ENCODE measurements at regions not wholly inside any gene's neighbourhood (a gene's known extent, or its start where the extent isn't known, plus 50 kb on each side); places are given as distances from the start of the nearest gene placed in this dataset.

DNA sequence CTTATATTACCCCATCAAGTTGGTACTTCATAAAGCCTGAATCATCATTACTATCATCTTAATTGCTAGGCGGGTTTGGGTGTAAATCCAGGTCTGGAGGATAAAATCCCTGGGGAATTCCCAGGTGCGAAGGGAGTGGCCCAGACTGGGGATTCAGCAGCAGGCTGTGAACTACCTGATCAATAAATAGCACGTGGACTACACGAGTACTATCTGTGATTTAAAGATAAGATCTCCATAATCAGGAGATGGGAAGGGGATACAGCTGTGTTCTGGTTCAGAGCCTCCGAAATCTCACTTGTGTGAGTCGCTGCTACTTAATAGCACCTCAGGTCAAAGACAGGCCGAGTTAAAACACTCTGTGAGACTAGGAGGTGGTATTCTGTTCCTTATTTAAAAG is 512.6 kb upstream of the ZFHX3 start:
- DNase-seq, result no peak

DNA sequence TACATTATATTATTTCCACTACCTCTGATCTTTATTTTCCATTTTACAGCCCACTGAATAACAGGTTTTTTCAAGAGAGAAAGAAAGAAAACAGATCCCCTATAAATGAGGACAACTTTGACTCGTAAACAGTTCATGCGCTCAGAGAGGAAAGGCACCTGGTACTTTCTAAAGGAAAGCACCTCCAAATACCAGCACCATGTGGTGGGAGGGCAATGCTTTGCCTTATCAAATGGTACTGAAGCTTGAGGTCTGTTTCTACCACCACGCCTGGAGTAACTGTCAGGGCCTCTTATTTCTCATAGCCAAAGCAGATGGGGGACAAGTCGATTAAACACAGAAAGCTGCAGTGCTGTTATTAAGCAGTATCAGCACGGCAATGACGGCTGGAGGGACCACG is 510.3 kb upstream of the ZFHX3 start:
- DNase-seq, result no peak

DNA sequence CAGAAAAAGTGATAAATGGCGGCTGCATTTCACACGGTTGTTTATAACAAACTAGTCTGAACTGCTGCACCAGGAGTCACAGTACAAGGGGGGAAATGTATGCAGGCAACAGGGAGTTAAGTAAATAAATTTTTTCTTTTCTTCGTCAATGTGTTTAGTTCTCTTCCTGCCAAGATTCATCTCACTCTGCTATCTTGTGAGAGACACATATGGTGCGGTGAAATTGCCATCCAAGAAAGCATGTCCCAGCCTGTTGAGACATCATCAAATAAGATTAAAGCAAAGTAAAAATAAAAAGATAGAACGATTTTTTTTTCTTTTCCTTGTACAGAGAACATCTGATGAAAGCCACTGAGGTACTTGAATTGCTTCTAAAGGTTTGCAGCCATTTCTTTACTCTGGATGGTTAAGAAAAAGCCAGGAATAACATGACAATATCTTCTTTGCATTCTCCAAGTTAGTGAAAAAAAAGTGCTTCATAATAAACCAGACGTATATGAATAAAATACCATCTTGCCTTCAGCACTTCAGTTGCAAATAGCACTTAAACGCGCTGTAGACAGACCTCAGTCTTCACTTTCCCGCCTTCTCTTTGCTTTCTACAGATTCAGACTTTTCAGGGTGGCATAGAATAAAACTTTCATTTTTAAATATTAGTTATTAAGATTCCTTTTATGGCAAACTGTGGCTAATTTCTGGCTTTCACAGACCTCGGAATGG is 506.2 kb upstream of the ZFHX3 start:
- no peak for DNase-seq

DNA sequence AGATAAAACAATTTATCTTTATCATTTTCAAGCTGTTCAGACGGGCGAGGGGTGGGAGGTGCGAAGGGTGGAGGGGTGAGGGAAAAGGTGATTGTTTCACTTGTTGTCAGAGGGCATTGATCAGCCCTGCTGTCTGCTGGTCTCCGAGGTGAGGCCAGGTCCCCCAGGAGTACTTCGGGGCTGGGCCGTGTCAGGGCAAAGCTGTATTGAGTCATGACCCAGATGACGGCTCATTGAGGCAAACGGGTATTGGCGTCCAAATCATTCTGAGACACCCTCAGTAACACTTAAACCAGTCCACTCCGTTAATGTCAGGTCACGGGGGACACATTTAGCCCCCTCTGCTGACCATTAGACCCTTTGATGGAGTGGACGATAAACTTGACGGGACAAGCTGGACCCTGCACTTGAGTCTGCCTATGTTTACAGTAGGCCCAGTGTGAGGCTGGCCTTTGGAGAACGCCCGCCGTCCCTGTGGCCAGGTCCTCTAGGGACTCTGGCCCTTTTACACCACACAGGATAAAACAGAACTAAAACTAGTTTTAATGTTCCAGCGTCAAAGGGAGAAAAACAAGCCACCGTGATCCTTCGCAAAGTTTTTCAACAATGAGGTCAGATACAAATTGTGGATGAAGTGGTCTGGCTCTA is 502.2 kb upstream of the ZFHX3 start:
- DNase-seq, result no peak

DNA sequence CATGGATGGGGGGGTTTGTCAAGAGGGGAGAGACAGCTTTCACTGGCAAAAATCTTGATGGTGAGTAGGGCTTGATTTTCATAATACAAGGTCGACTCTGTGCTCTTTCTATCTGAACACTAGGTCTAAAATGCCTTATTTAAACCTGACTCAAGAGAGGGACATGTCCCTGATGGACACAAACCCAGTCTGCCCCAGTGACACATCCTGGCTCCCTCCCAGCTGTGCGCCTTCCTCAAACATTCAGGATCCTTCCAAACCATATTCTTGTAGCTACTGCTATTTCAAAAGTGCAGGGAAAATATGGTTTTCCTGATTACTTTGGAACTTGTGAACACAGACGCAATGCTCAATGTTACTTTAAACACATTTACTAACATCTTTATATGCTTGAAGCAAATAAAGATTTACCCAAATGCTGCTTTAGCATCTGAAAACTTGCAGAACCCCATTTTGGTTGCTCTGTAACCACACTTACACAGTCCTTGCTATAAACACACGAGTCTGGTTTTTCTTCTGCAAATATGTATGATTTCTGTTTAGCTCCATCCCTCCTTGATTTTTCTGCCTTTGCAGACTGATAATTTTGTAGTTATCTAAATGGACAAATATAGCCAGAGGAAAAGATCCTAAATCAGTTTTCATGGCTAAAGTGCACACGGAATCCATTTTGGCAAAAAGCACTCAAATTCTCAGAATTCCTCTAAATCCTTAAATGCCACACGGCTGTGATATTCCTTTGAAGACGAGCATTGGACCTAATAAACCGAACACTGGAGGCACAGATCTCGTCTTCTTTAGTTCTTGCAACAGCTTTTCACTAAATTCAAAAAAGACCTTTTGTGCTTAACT is 499.9 kb upstream of the ZFHX3 start:
- DNase-seq, result no peak

DNA sequence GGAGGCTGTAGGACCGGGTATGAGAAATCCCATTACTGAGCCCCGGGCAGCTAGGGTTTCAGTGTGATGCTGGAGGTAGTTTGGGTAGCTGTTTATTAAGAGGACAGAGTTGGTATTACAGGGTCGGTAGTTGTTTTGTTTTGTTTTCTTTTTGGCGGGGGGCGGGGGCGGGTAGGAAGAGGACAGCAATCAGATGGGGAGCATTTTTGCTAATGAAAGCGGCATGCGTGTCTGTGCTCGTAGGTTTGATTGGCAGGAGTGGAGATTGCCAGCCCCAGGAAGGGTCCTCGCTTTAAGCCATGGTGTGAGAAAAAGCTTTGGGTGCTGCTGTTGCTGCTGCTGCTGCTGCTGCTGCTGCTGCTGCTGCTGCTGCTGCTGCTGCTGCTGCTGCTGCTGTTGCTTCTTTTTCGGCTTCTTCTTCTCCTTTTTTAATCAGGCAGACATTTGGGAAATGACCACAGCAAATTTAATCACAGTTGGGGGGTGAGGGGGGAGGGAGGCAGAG is 498.5 kb upstream of the ZFHX3 start:
- no peak for DNase-seq

DNA sequence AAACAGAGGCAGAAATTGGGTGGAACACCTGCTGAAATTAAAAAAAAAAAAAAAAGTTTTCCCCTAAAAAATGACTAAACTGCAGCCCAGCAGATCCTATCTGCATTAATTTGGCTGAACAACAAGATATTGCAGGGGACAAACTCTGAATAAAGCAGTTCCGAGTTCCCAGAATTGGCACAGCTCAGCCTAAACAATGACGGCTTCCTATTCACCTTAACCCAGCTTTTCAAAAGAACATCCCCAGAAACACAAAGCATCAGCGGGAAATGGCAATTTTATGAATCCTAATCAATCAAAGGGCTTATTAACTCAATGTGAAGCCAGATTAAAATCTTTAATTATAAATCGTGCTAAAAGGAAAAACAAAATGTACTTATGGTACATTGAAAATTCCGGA is 497.8 kb upstream of the ZFHX3 start:
- DNase-seq, result no peak

DNA sequence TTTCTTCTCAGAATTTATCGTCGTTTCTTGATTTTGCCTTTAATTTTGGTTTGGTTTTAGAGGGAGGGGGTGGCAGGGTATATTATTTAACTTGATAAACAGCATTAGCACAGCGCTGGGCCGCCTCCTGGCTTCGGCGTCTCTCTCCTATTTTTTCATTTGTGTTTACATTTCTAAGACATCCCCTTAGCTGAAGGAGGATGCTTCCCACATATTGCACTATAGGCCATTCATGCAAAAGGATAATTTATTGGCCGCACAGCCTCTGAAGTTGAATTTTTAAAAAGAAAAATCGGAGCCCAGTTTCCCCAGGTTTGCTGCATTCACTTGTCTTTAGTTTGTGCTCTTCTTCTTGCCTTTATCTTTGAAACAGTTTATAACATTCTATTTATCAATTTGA is 497.4 kb upstream of the ZFHX3 start:
- no peak for DNase-seq

DNA sequence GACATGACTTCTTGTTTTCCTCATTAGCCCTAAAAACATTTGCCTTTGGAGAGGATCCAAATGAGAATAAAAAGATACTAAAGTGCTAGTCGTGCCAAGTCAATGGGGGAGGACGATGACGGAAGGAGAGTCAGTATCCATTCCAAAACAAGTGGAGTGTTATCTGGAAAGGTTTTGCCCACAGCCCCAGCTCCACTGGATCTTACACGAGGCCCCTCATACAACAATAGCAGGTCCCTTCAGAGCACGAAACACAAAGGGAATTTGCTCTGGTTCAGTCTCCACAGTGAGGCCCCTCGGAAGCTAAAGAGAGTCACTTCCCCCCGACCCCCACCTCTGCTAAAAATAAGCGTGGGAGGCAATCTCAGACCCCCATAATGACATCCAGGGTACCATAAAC is 496.9 kb upstream of the ZFHX3 start:
- DNase-seq, result no peak

DNA sequence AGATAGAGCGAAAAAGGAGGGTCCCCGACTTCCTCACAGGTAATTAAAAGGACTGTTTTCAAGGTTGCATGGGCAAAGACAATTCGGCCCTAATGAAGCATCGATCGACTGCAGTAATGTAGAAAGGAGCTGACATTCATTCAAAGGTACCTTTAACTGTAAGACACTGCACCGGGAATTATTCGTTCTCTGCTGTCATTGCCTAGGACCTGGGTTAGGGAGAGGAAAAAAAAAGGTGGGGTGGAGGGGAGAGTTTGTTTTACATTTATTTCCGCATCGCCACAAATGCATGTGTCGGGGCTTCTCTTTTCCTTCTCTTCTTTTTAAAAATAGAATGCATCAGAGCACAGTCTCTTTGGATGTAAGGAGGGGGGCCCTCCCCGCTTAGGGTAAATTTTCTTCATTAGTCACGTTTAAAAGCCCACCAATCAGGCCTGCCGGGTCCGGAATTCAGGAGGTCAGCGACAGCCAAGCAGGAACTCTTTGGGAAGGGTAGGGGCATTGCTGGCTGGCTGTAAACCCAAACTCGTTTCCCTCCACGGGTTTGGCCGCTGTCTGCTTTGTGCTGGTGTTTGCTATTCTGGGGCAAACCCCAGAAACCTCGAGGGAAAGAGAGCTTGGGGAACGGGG is 496.2 kb upstream of the ZFHX3 start:
- no peak for DNase-seq

DNA sequence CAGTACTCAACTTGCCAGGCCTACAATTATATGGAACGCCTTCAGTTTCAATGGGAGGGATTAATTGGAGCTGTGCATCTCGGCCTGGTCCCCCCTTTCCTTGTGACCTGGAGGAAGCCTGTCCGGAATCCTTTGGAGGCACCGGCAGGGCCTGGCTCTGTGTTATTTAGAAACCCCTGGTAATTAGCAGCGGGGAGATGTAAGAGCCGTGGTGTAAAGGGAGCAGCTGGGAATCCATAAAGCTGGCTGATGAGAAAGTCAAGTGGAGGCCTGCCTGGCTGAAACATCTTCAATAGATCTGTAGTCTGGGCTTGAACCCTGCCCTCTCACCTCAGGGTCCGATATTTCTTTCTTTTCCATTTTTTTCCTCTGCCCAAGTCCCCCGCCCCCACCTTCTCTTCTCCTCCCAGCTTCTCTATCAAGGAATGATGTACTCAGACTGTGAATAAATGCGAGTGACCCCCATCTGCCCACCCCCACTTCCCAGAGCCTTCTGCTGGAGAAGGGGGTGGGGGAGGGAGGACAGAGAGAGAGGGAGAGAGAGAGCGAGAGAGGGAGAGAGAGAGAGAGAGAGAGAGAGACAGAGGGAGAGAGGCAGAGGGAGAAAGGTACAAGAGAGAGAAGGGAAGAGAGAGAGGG is 495.5 kb upstream of the ZFHX3 start:
- DNase-seq, result no peak

DNA sequence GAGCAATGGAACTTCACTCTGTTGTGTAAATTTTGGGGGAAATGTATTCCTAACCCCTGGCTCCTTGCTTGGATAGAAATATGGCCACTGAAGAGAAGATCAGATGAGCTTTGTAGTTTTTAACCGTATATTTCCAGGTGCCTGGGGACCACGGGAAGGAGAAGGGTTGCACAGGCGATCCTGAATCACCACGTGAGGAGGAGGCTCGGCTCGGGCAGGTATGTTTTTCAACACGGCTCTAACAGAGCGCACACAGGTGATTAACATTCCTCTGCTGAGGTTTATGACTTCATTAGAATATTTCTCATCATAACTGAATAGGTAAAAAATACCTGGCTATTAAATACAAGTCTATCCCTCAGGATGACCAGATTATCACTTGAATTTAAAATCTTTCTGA is 495.0 kb upstream of the ZFHX3 start:
- no peak for DNase-seq

DNA sequence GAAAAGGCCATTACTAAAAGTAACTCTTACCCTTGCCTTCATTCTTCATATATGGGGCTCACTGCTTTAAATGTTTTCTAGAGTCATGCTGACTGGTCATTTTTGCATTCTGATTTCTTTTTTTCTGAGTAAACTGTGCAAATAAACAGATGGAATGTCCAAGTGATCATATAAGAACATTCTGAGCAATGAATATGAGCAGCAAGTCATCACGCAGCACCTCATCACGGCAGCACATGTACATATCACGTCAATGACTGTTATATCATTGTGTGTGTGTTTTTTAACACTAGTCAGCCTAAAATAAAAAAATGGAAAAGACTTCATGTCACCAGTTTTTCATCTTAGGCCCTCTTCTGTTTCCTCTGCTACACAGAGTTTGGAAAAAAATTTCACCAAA is 490.0 kb upstream of the ZFHX3 start:
- no peak for DNase-seq

DNA sequence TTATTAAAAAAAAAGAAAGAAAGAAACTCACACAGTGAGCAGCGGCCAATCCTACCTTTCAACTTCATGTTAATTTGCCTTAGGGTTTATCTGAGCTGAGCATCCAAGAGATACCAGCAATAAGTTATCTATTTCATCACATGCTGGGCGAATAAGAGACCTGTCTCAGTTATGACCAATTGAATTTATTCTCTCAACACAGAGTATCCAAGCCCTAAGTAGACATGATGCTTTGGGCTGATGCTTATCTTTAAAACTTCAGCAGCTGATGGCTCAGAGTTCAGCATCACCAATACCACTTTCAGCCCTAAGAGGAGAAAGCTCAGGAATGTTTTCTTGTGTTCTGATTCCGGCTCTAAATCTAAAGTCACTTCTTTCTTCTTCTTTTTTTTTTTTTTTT is 489.0 kb upstream of the ZFHX3 start:
- DNase-seq, result no peak

DNA sequence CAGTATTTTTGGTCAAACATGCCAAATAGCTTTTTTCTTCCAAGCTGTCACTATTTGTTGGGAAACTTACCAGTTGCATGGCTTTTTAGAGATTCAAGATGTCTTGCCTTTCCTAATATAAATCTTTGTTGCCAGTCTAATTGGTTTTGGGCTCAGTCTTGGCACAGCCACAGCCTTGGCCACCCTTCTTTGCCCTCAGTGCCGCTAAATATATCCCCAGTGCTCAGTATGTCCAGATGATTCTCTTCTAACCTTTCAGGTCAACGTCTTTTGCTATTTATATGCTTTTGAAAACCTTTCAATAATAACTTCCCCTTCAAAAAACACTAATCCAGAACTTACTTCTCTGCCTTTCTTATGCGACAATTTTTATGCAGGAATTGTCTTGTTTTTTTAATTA is 483.1 kb upstream of the ZFHX3 start:
- no peak for DNase-seq

DNA sequence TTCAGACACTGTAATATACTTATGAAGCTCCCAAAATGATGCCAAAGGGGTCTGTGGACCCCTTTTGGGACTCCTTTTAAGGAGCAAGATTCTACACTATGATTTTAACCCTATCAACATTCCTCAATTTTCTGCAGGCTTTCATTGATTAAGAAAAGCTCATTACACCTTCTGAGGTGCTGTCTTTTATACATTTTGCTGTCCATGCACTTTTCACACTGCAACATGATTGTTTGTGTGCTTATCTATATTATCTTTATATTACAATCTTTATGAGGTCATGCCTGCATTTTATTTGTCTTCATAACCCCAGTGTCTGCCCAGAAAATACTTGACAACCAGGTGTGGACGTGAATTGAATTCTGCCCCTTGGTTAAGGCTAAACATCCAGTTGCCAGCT is 482.6 kb upstream of the ZFHX3 start:
- no peak for DNase-seq

DNA sequence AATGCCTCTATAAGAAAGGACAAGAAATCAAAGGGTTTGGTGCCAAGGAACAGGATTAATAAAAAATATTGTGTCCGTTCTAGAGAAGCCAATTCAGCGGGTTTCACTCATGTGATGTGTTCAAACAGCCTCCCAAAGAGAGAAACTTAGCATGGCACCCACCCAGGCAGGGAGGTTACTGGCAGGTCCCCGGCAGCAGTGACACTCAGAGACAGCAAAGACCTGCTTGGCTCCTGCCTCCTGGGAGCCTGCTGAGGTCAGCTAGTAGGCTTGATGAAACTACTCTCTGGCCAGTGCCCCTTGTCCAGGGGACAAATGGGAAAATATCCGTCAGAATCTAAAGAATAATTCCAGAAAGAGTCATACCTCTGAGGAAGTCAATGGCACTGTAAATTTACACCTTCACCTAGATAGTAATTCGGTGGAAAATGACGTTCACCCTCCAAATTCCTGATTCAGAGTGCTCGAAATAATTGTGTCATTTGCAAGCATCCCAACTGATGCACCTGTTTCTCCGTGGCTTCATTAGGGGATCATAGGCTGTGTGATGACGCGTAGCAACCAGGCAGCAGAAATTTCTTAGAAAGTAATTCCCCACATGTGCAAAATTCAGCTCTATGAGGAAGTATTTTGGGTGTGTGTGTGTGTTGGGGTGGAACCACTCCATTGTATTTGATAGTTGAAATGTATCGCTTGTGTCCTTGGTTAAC is 481.5 kb upstream of the ZFHX3 start:
- DNase-seq, result no peak

DNA sequence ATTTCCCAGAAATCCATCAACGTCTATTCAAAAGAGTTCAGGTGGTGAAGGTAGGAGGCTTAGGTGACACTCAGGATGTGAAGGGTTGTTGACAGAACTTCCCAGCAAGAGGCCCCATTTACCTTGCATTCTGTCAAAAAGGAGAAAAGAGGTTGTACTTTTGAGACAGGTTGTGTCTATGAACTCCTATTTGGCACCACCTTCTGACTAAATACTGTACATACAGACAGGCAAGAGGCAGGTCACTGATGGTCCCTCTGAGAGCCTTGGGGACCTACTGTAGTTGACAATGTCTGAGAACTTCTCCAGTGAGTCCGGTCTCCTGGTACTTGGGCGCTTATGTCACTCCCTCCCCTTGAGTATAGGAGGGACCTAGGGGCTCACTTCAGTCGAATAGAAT is 479.3 kb upstream of the ZFHX3 start:
- no peak for DNase-seq

DNA sequence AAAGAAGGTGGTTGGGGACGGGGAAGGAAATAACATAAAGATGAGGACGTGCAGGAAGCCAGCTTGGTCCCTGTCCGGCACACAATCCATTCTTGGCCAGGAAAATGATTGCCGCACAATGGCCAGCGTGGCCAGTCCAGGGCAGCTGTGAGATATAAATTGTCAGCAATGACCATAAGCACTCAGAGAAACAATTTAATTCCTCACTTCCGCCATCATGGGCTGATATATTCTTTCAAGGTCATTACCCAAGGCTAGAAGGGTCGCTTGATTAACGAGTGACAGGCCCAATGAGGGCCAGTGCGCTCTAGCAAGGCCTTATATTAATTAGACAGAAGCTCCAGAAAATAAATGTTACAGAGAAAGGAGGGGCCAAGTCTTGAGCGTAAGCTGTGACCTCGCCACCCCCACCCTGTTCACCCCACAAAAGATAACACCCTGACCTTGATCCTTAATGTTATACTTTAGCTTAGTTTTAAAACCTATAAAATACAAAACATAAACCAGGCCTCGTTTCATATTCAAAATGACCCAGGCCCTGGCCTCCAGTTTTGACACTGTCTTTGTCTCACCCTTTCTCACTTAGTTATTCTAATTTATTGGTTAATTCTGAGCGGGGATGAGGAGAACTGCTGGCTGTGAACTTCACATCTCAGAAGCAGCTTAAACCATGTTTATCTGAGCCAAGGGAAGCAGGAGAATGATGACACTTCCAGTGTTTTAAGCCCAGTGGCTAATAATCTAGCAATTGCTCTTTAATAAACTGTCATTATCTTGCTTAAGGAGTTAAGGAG is 478.3 kb upstream of the ZFHX3 start:
- DNase-seq, result no peak

DNA sequence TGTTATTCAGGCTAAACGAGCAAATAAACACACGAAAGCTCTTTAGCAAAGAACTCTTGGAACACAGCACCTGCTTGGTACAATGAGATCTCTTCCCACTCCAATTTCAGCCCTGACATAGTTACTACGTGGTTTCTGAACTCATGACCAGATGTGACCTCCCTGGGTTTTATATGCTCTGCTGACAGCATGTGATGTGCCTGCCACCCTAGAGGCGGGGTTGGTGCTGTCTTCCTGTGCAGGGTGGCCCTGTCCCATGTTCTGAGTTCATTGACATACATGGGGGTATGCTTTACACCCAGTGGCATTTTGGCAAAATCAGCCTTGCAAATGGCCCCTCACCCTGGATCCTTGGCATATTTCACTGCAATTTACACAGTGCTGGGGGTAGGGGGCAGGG is 475.3 kb upstream of the ZFHX3 start:
- DNase-seq, result no peak

DNA sequence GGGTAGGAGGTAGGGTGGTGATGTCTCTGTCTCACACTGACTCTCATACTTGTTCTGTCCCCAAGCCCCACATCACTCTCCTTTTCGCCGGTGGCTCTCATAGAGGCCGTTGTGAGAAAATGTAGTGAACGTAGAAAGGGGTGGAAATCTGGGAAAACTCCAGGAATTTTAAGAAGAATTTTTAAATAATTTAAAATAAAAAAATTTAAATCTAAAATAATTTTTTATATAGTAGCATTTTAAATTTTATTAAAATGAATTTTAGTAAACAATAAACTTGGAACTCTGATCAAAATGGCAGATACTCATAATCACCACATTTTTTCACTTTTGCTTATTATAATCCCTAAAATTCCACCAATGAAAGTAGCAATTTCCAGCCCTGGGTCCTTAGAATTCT is 473.6 kb upstream of the ZFHX3 start:
- no peak for DNase-seq
